Aorta (tissue), 5 donors: ENCODE measurements at regions not wholly inside any gene's neighbourhood (a gene's known extent, or its start where the extent isn't known, plus 50 kb on each side); places are given as distances from the start of the nearest gene placed in this dataset.

Experiments used
- ATAC-seq: fragments of 200-7000 bp; cut with Tn5 transposase; one replicate; pipeline ENCODE4 v1.9.1; 2022; ENCODE audit warnings: moderate library complexity; ENCODE audit not compliant: low FRiP score
- DNase-seq, 2 donors: peaks; one replicate each; pipeline ENCODE4 v3.0.0-alpha.2; 2020
- H3K27ac ChIP-seq, 2 donors: one replicate each; pipeline ENCODE4 v1.5.1; 2013; ENCODE audit warnings: low read length in 2 of 2, mild to moderate bottlenecking in 2 of 2, moderate library complexity in 2 of 2, control low read depth in 1 of 2, inconsistent platforms in 1 of 2, low read depth in 1 of 2
- H3K27me3 ChIP-seq, 2 donors: one replicate each; pipeline ENCODE4 v1.6.1; 2013; ENCODE audit warnings: control low read depth in 1 of 2, low read length in 1 of 2, mild to moderate bottlenecking in 1 of 2, moderate library complexity in 1 of 2; ENCODE audit not compliant: insufficient read depth in 2 of 2, control insufficient read depth in 1 of 2
- H3K36me3 ChIP-seq, 2 donors: one replicate each; pipeline ENCODE4 v1.6.1; 2013; ENCODE audit warnings: control low read depth in 1 of 2, low read length in 1 of 2, mild to moderate bottlenecking in 1 of 2; ENCODE audit not compliant: insufficient read depth in 2 of 2, control insufficient read depth in 1 of 2
- H3K4me1 ChIP-seq, 2 donors: one replicate each; pipeline ENCODE4 v1.6.1; 2013; ENCODE audit warnings: low read length in 2 of 2, control low read depth in 1 of 2, mild to moderate bottlenecking in 1 of 2, moderate library complexity in 1 of 2; ENCODE audit not compliant: insufficient read depth in 2 of 2, control insufficient read depth in 1 of 2
- H3K4me3 ChIP-seq, 2 donors: one replicate each; pipeline ENCODE4 v1.5.1; 2013; ENCODE audit warnings: low read length in 2 of 2, control low read depth in 1 of 2, mild to moderate bottlenecking in 1 of 2
- H3K9me3 ChIP-seq: one replicate; pipeline ENCODE4 v1.6.1; 2013; ENCODE audit warnings: mild to moderate bottlenecking, low read length; ENCODE audit not compliant: control insufficient read depth
- WGBS, 2 donors: extraction: QIAGEN DNeasy Blood & Tissue Kit; methylation state at CpG; one replicate each; pipeline ENCODE4 v1.1.7; 2013; 5-methylcytosine and 5-hydroxymethylcytosine counted together
- intact Hi-C, 2 donors: fragments of 100-400 bp; cut with DNase I; formaldehyde crosslinking; loops; one replicate each; pipeline versions ENCODE4 v1.14.2 to v1.15.0; 2022
- donor health status: healthy with polysubstance abuse.
- donor health status: Bipolar disorder and iron deficiency.
- donor health status: DM: no; HTN: no; CAD: no.
- donor health status: DM: no; HTN: no; CAD: no.
- donor health status: DM: yes; HTN: yes; CAD: no.

DNA sequence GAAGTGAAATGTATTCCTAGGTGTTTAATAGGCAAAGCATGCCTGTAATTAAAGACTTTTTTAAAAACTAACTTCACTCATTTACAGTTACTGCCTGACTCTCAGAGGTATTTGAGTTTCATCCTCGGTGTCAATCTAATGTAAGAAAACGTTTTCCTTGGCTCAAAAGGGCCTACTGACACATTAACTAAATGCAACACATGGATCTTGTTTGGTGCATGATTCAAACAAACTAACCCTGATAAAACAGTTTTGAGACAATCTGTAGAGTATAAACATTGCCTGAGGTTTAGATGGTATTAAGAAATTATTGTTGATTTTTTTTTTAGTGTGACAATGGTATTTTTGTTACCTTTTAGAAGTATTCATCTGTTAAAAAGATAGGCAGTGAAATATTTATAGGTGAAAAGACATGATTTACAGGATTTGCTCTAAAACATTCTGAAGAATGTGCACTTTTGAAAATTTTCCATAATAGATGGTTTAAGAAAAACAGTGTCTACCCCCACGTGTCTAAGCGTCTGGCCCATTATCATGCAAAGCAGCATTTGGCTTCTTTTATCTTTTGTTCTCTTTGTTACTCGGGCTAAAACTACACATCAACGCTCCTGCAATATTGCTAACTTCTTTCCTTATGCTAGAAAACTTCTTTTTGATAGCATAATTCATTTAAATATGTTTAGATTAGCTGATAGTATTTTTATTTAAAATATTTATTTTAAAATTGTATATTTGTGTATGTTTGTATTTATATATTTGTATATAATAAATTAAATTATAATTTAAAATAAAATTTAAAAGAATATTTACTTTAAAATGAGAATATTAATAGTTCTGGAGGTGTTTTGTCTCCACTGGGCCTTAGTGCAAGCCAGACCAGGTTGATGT, 160.2 kb upstream of the NDUFV2 start:
- no peak overlapping the region for H3K4me3 ChIP-seq
- no peaks in the 10 kb centered on the region for H3K27me3 ChIP-seq
- H3K27ac ChIP-seq, result no peak overlapping the region
- H3K36me3 ChIP-seq, result no peaks in the 10 kb centered on the region
- WGBS, 2 donors, result 51 to 55% methylated on average over 6 of the region's 6 CpGs
- no peaks in the 10 kb centered on the region for H3K4me1 ChIP-seq
- intact Hi-C loops, result no loop called here
- peaks cover 1% of the 10 kb centered on the region for H3K9me3 ChIP-seq
- DNase-seq (no peak), ATAC-seq (no peak)

GRCh38 chr18:8942909-8943545, 159.5 kb upstream of the NDUFV2 start:
- Histone ChIP-seq H3K27me3 (no peaks in the 10 kb centered on the region), H3K4me1 (no peaks in the 10 kb centered on the region), H3K36me3 (no peaks in the 10 kb centered on the region), H3K4me3 (no peak overlapping the region), H3K9me3 (peaks cover 1% of the 10 kb centered on the region), H3K27ac (no peak overlapping the region)
- 89% methylated on average over 15 of the region's 15 CpGs for WGBS, 2 donors
- no peak for ATAC-seq
- DNase-seq, result peak in 1 of 2 donors; percentile 58
- intact Hi-C loops, result no loop called here

DNA sequence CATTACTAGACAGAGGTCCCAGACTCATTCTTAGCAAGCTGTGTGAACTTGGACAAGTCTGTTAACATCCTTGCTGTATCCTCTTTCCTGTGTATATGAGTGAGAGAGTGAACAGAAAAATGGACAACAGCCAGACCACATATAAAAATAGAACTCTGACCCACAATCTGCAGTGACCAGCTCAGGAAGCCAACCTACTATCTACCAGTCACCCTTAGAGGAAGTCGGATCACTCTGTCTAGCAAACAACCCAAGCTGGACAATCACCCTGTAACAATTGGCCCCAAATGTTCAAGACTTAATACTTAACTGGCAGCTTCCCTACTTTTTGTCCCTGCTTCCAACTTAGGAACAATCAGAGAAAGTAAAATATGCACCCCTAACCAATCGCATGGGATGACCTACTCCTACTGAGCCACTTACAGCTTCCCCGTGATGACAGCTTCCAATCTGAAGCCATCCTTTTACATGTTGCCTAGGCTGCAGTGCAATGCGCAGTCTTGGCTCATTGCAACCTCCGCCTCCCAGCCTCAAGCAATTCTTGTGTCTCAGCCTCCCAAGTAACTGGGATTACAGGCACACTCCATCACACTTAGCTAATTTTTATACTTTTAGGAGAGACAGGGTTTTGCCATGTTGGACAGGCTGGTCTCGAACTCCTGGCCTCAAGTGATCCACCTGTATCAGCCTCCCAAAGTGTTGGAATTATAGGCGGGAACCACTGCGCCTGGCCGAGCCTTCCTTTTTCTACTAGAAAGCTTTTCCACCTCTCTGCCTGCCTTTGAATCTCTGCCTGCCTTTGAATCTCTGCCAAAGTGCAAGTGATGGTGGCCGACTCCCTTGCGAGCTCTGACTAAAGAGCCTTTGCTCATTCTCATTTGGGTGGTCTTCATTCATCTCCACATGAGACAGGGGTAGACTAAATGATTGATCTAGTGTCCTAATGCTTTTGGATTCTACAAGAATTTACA, 158.3 kb upstream of the NDUFV2 start:
- H3K4me1 ChIP-seq, result no peaks in the 10 kb centered on the region
- H3K27me3 ChIP-seq, result no peaks in the 10 kb centered on the region
- WGBS, 2 donors, result 85 to 89% methylated on average over 11 of the region's 11 CpGs
- no peaks in the 10 kb centered on the region for H3K36me3 ChIP-seq
- DNase-seq (no peak), ATAC-seq (no peak)
- no peak overlapping the region for H3K4me3 ChIP-seq
- H3K27ac ChIP-seq, result no peak overlapping the region
- intact Hi-C loops, result no loop called here
- H3K9me3 ChIP-seq, result no peaks in the 10 kb centered on the region

DNA sequence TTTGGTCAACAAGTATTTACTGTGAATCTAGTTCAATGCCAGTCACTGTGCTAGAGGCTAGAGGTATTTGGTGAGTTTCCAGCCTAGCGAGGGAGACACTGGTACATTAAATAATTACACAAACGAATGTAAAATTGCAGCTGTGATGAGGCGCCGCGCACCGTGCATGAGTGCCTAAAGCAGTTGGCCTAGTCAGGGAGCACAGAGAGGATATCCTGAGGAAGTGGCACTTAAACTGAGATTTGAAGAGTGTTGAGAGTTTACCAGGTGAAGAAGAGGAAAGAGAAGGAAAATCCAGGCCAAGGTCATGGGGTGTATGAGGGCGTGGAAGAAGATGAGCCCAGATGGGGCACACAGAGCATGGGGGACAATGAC, 157.6 kb upstream of the NDUFV2 start:
- H3K27ac ChIP-seq, result no peak overlapping the region
- H3K36me3 ChIP-seq, result no peaks in the 10 kb centered on the region
- no peaks in the 10 kb centered on the region for H3K9me3 ChIP-seq
- no peaks in the 10 kb centered on the region for H3K4me1 ChIP-seq
- ATAC-seq, result no peak
- H3K4me3 ChIP-seq, result no peak overlapping the region
- no peaks in the 10 kb centered on the region for H3K27me3 ChIP-seq
- 87 to 89% methylated on average over 7 of the region's 7 CpGs for WGBS, 2 donors
- intact Hi-C loops, result no loop called here
- DNase-seq, result no peak

GRCh38 chr18:8945514-8945913, 157.0 kb upstream of the NDUFV2 start:
- Histone ChIP-seq H3K36me3 (no peaks in the 10 kb centered on the region), H3K4me1 (no peaks in the 10 kb centered on the region), H3K27me3 (no peaks in the 10 kb centered on the region), H3K27ac (no peak overlapping the region), H3K4me3 (no peak overlapping the region), H3K9me3 (no peaks in the 10 kb centered on the region)
- ATAC-seq (no peak), DNase-seq (no peak)
- intact Hi-C loops, result no loop called here
- WGBS, 2 donors, result 36% methylated on average over 2 of the region's 2 CpGs

- Histone ChIP-seq H3K27me3 (no peaks in the 10 kb centered on the region), H3K9me3 (peaks cover 5% of the 10 kb centered on the region), H3K4me1 (no peaks in the 10 kb centered on the region), H3K4me3 (no peak overlapping the region), H3K27ac (no peak overlapping the region), H3K36me3 (no peaks in the 10 kb centered on the region)
- no peak for ATAC-seq
- intact Hi-C loops, result no loop called here
- no peak for DNase-seq
- 82 to 93% methylated on average over 5 of the region's 5 CpGs for WGBS, 2 donors
Measured at GRCh38 chr18:8946066-8946838, 156.2 kb upstream of the NDUFV2 start.

DNA sequence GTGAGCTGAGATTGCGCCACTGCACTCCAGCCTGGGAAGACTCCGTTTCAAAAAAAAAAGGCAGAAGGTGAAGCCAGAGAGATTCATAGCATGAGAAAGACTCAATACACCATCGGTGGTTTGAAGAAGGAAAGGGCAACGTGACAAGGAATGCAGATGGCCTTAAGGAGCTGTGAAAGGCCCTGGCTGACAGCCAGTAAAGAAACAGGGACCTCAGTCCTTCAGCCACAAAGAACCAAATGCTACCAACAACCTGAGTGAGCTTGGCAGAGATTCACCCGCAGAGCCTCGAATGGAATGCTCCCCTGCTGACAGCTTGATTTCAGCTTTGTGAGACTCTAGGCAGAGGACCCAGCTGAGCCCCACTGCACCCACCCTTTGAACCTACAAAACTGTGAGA, 154.9 kb upstream of the NDUFV2 start:
- H3K4me3 ChIP-seq, result no peak overlapping the region
- H3K27ac ChIP-seq, result no peak overlapping the region
- 55 to 57% methylated on average over 6 of the region's 6 CpGs for WGBS, 2 donors
- no peaks in the 10 kb centered on the region for H3K36me3 ChIP-seq
- intact Hi-C loops, result no loop called here
- ATAC-seq (no peak), DNase-seq (no peak)
- H3K4me1 ChIP-seq, result no peaks in the 10 kb centered on the region
- H3K9me3 ChIP-seq, result peaks cover 7% of the 10 kb centered on the region
- no peaks in the 10 kb centered on the region for H3K27me3 ChIP-seq

DNA sequence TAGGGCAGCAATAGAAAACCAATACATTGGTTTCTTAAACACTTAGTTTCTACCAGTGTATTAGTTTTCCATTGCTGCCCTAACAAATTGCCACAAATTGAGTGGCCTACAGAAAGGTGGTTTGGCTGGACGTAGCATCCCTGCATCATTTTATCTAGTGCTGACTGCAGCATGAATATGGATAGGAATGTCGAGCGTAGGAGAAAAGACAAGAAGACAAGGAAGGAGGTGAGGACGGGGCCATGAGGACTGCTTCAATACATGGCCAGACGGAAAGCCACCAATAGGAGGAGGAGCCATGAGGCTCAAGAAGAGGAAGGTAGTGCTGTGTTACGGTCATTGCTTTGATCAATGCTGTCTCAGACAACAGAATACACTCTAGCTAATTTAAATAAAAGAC, 154.5 kb upstream of the NDUFV2 start:
- Histone ChIP-seq H3K4me3 (no peak overlapping the region), H3K27ac (no peak overlapping the region), H3K4me1 (no peaks in the 10 kb centered on the region), H3K27me3 (no peaks in the 10 kb centered on the region), H3K36me3 (no peaks in the 10 kb centered on the region), H3K9me3 (peaks cover 7% of the 10 kb centered on the region)
- DNase-seq (no peak), ATAC-seq (no peak)
- WGBS, 2 donors, result 84 to 86% methylated on average over 6 of the region's 6 CpGs
- intact Hi-C loops, result no loop called here
